ENCODE measurements at regions not wholly inside any gene's neighbourhood (a gene's known extent, or its start where the extent isn't known, plus 50 kb on each side); places are given as distances from the start of the nearest gene placed in this dataset.

DNA sequence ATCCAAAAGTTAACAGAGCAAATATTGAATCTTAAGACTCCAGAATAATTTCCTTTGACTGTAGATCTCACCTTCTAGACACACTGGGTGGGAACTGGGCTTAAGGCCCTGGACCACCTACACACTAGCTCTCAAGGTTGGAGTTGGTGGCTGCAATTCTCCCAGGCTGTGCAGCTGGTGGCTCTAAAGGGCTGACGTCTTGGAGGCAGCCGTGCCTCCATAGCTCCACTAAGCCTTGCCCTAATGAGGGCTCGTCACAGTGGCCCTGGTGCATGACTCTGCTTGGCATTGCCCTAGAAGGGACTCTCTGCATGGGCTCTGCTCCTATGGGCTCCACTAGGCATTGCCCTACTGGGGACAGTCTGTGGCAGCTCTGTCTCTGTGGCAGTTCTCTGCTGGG, 1005.2 kb downstream of the CCSER2 start:
- ChIA-PET CTCF (no interaction called here), POLR2A (no interaction called here)
- no peaks in the 10 kb centered on the region for H3K4me1 ChIP-seq (ENCODE audit: insufficient read depth, low read length)
- H3K27ac ChIP-seq (ENCODE audit: low read depth in 1 of 2, low read length in 2 of 2) = no peak overlapping the region
- H3K36me3 Mint-ChIP-seq (ENCODE audit: low read depth) = no peaks in the 10 kb centered on the region
- TF ChIP-seq, protein P1, sequence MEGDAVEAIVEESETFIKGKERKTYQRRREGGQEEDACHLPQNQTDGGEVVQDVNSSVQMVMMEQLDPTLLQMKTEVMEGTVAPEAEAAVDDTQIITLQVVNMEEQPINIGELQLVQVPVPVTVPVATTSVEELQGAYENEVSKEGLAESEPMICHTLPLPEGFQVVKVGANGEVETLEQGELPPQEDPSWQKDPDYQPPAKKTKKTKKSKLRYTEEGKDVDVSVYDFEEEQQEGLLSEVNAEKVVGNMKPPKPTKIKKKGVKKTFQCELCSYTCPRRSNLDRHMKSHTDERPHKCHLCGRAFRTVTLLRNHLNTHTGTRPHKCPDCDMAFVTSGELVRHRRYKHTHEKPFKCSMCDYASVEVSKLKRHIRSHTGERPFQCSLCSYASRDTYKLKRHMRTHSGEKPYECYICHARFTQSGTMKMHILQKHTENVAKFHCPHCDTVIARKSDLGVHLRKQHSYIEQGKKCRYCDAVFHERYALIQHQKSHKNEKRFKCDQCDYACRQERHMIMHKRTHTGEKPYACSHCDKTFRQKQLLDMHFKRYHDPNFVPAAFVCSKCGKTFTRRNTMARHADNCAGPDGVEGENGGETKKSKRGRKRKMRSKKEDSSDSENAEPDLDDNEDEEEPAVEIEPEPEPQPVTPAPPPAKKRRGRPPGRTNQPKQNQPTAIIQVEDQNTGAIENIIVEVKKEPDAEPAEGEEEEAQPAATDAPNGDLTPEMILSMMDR (IDR thresholded peaks at IDR 0.05) = no peak
- no peaks in the 10 kb centered on the region for H3K9me3 Mint-ChIP-seq
- H3K4me1 Mint-ChIP-seq (ENCODE audit: low read depth) = no peaks in the 10 kb centered on the region
- H3K27me3 ChIP-seq (ENCODE audit: control insufficient read depth in 1 of 2, insufficient read depth in 2 of 2, low read length in 2 of 2) = no peaks in the 10 kb centered on the region
- no peak for ATAC-seq (ENCODE audit: poor library complexity)
- peaks cover 3% of the 10 kb centered on the region for H3K27me3 Mint-ChIP-seq
- H3K36me3 ChIP-seq (ENCODE audit: insufficient read depth, low read length) = no peaks in the 10 kb centered on the region
- DNase-seq = no peak
- peaks cover 0 to 6% of the 10 kb centered on the region in 2 experiments for H3K9me3 ChIP-seq (ENCODE audit: control insufficient read depth in 1 of 2, insufficient read depth in 1 of 2, low read length in 2 of 2)
- intact Hi-C loops (cut with DNase I, micrococcal nuclease) = no loop called here
- H3K27ac Mint-ChIP-seq = no peak overlapping the region
- H3K4me3 ChIP-seq (ENCODE audit: low read length) = no peak overlapping the region
- no peak overlapping the region for H3K4me3 Mint-ChIP-seq

DNA sequence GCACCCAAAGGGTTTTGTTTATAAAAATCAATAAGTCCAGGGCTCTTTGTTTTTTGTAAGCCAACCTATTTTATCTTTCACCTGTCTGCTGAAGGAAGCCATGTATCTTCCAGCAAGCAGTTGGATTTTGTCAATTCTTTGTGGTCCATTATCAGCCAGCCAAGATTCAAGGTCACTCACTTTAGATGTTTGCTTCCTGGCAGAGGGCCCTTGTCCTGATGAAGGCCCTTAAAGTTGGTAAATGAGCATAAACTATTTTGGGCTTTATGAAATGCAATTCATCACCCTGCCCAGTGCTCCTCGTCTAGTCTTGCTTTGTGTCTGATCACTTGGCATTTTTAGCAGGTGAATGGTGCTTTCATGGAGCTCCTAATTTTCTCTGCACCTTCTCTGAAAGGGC, 1004.2 kb downstream of the GRID1 start:
- H3K36me3 Mint-ChIP-seq (ENCODE audit: low read depth) = no peaks in the 10 kb centered on the region
- H3K4me1 Mint-ChIP-seq (ENCODE audit: low read depth) = no peaks in the 10 kb centered on the region
- DNase-seq = no peak
- intact Hi-C loops (cut with DNase I, micrococcal nuclease) = no loop called here
- peaks cover 4% of the 10 kb centered on the region for H3K9me3 Mint-ChIP-seq
- ATAC-seq (ENCODE audit: poor library complexity) = no peak
- TF ChIP-seq, protein P1 (IDR thresholded peaks at IDR 0.05) = no peak
- CTCF ChIA-PET = no interaction called here
- no peaks in the 10 kb centered on the region for H3K36me3 ChIP-seq (ENCODE audit: insufficient read depth, low read length)
- H3K9me3 ChIP-seq (ENCODE audit: control insufficient read depth in 1 of 2, insufficient read depth in 1 of 2, low read length in 2 of 2) = peaks cover 0 to 4% of the 10 kb centered on the region in 2 experiments
- no peaks in the 10 kb centered on the region for H3K4me1 ChIP-seq (ENCODE audit: insufficient read depth, low read length)
- H3K27ac Mint-ChIP-seq = no peak overlapping the region
- H3K27ac ChIP-seq (ENCODE audit: low read depth in 1 of 2, low read length in 2 of 2) = no peak overlapping the region
- H3K4me3 Mint-ChIP-seq = no peak overlapping the region
- POLR2A ChIA-PET = no interaction called here
- no peaks in the 10 kb centered on the region for H3K27me3 ChIP-seq (ENCODE audit: control insufficient read depth in 1 of 2, insufficient read depth in 2 of 2, low read length in 2 of 2)
- H3K4me3 ChIP-seq (ENCODE audit: low read length) = no peak overlapping the region
- H3K27me3 Mint-ChIP-seq = no peaks in the 10 kb centered on the region

DNA sequence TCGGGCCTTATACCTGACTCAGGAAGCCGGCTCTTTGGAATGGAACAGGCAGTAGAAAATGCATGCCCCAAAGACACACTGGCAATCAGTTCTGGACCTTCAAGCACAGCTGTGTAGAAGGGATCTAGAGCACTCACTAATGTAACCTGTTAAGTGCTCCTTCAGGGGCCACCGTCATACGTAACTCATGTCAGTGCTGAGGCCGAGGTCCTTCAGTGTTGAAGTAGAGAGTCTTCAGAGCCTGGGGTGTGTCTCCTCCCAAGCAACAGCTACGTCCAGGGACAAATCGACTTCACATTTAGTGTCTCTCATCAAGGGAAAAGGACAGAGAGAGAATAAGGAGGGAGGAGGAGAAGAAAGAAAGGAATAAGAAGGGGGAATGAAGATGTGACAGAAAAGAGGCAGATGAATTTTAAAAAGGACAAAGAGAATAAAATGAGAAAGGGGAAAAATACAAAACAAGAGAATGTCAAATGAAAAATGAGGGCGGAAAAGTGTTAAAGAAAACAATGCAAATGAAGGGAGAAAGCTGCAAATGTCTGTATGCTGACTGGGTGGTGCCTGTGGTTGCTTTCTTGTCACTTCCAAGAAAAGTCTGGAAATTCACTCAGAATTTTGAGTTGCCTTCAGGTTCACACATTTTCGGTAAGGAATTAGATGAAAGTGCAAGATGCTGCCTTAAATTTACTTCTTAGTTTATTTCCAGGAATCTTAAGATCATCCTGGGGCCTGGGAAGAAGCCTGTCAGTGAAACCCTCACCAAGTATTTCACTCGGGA, 989.4 kb downstream of the GRID1 start:
- H3K4me1 ChIP-seq (ENCODE audit: insufficient read depth, low read length) = no peaks in the 10 kb centered on the region
- no peaks in the 10 kb centered on the region for H3K36me3 ChIP-seq (ENCODE audit: insufficient read depth, low read length)
- ATAC-seq (ENCODE audit: poor library complexity) (no peak), DNase-seq (no peak)
- no peaks in the 10 kb centered on the region for H3K9me3 ChIP-seq (ENCODE audit: control insufficient read depth in 1 of 2, insufficient read depth in 1 of 2, low read length in 2 of 2)
- ChIA-PET POLR2A (no interaction called here), CTCF (no interaction called here)
- Mint-ChIP-seq H3K4me1 (ENCODE audit: low read depth) (no peaks in the 10 kb centered on the region), H3K36me3 (ENCODE audit: low read depth) (no peaks in the 10 kb centered on the region), H3K27ac (no peak overlapping the region), H3K9me3 (peaks cover 2% of the 10 kb centered on the region), H3K27me3 (peaks cover 26% of the 10 kb centered on the region), H3K4me3 (no peak overlapping the region)
- no peak overlapping the region for H3K27ac ChIP-seq (ENCODE audit: low read depth in 1 of 2, low read length in 2 of 2)
- intact Hi-C loops (cut with DNase I, micrococcal nuclease) = no loop called here
- no peak overlapping the region for H3K4me3 ChIP-seq (ENCODE audit: low read length)
- TF ChIP-seq, protein P1 (IDR thresholded peaks at IDR 0.05) = no peak
- peaks cover 0 to 5% of the 10 kb centered on the region in 2 experiments for H3K27me3 ChIP-seq (ENCODE audit: control insufficient read depth in 1 of 2, insufficient read depth in 2 of 2, low read length in 2 of 2)
